HepG2 (cell line): ENCODE measurements at regions not wholly inside any gene's neighbourhood (a gene's known extent, or its start where the extent isn't known, plus 50 kb on each side); places are given as distances from the start of the nearest gene placed in this dataset.

Experiments used
- ATAC-seq: fragments of 200-7000 bp; cut with Tn5 transposase; 3 replicates; pipeline ENCODE4 v1.9.1; 2020; ENCODE audit warnings: mild to moderate bottlenecking, moderate library complexity
- BruUV-seq: library from RNA; stranded (reverse); fragments of 400-500 nt; replicated peaks from 2 replicates; lab custom pipeline; 2021; lab: Mats Ljungman, UMichigan
- CTCF ChIA-PET: fragments of 300-600 bp; formaldehyde crosslinking; extraction: SDS; loops from one replicate; lab custom pipeline; 2021; ENCODE audit warnings: low total read pairs, inconsistent platforms, low intra/inter-chr PET ratio; lab: Yijun Ruan, JAX
- POLR2A ChIA-PET: fragments of 350-600 bp; sonication (Branson Sonifier 250); formaldehyde crosslinking; loops from one replicate; lab custom pipeline; 2020; ENCODE audit warnings: antibody characterized with exemption, inconsistent platforms; lab: Yijun Ruan, JAX
- DNase-seq: peaks from one replicate; pipeline ENCODE4 v3.0.0-alpha.2; 2015; ENCODE audit warnings: low spot score
- FAIRE-seq: peaks from 3 replicates; lab custom pipeline; 2011; peaks lifted over from hg19 to GRCh38; lab: Jason Lieb, UNC
- H2AFZ ChIP-seq: one replicate; pipeline ENCODE4 v1.6.1; 2011; ENCODE audit warnings: low read length, inconsistent platforms
- H3K27ac ChIP-seq: fragments of 300-600 bp; 3 replicates; pipeline ENCODE4 v1.8.0; 2011; ENCODE audit warnings: mixed run types, mild to moderate bottlenecking, mixed read lengths, low read length, inconsistent platforms; ENCODE audit not compliant: insufficient read depth; ENCODE audit errors: extremely low read length
- H3K27me3 ChIP-seq, 2 experiments: fragments of 200-600 bp in 1 of 2; 2 replicates in 1 of 2; 3 replicates in 1 of 2; pipeline versions ENCODE4 v1.6.0 to v1.8.0; 2011; ENCODE audit warnings: low read length in 2 of 2, mild to moderate bottlenecking in 2 of 2, moderate library complexity in 2 of 2, inconsistent platforms in 1 of 2; ENCODE audit not compliant: insufficient read depth in 2 of 2, control insufficient read depth in 1 of 2
- H3K36me3 ChIP-seq, 2 experiments: fragments of 200-600 bp in 1 of 2; replicated peaks in 1 of 2; 2 replicates in 1 of 2; 3 replicates in 1 of 2; pipeline versions ENCODE4 v1.5.1 to v1.8.0; 2011; ENCODE audit warnings: low read length in 2 of 2, inconsistent platforms in 1 of 2; ENCODE audit not compliant: insufficient read depth in 2 of 2, control insufficient read depth in 1 of 2
- H3K4me1 ChIP-seq: 2 replicates; pipeline ENCODE4 v1.5.1; 2012; ENCODE audit warnings: low read length, inconsistent platforms; ENCODE audit not compliant: insufficient read depth
- H3K4me2 ChIP-seq: 2 replicates; pipeline ENCODE4 v1.6.0; 2011; ENCODE audit warnings: low read depth, low read length, inconsistent platforms
- H3K4me3 ChIP-seq, 3 experiments: fragments of 200-600 bp in 1 of 3; sonication (generic), shearing (Covaris generic) in 1 of 3; replicated peaks in 1 of 3; 2 replicates each; pipeline ENCODE4 v1.5.1; 2011 to 2016; ENCODE audit warnings: low read length in 3 of 3, inconsistent platforms in 2 of 3, low read depth in 2 of 3, mild to moderate bottlenecking in 2 of 3, control low read depth in 1 of 3, mixed read lengths in 1 of 3; ENCODE audit not compliant: insufficient read depth in 1 of 3
- H3K79me2 ChIP-seq: one replicate; pipeline ENCODE4 v1.6.1; 2011; ENCODE audit warnings: low read length, inconsistent platforms; ENCODE audit not compliant: insufficient read depth
- H3K9ac ChIP-seq: 2 replicates; pipeline ENCODE4 v1.6.0; 2011; ENCODE audit warnings: mild to moderate bottlenecking, low read depth, low read length, inconsistent platforms; ENCODE audit not compliant: insufficient read depth
- H3K9me3 ChIP-seq: 2 replicates; pipeline ENCODE4 v1.5.1; 2012; ENCODE audit warnings: mild to moderate bottlenecking, low read length
- H4K20me1 ChIP-seq: 2 replicates; pipeline ENCODE4 v1.6.0; 2011; ENCODE audit warnings: inconsistent platforms, mild to moderate bottlenecking, low read length, moderate library complexity; ENCODE audit not compliant: insufficient read depth
- ADNP ChIP-seq: sonication (generic); formaldehyde crosslinking; IDR thresholded peaks from 2 replicates; pipeline ENCODE4 v1.4.0; 2020; ENCODE audit warnings: missing genetic modification reagents
- CEBPZ ChIP-seq: IDR thresholded peaks from 2 replicates; pipeline ENCODE4 v1.6.1; 2012; ENCODE audit warnings: low read length, improper control_type of control experiment
- DRAP1 ChIP-seq: IDR thresholded peaks from 2 replicates; pipeline ENCODE4 v1.6.1; 2016; ENCODE audit warnings: missing genetic modification reagents, missing compliant biosample characterization
- MBNL3 ChIP-seq: fragments of 250-450 bp; sonication (Bioruptor Pico); conservative IDR thresholded peaks from 2 replicates; pipeline ENCODE4 v1.8.0; 2022; ENCODE audit warnings: mild to moderate bottlenecking, inconsistent platforms
- MLX ChIP-seq: IDR thresholded peaks from 2 replicates; pipeline ENCODE4 v1.6.1; 2016
- NFIC ChIP-seq: IDR thresholded peaks from 2 replicates; pipeline ENCODE4 v1.6.1; 2012; ENCODE audit warnings: mild to moderate bottlenecking, low read length, inconsistent platforms
- PBX2 ChIP-seq: IDR thresholded peaks from 2 replicates; pipeline ENCODE4 v1.6.1; 2016; ENCODE audit warnings: control low read depth
- SIN3A ChIP-seq: IDR thresholded peaks from 2 replicates; pipeline ENCODE4 v1.6.1; 2011; ENCODE audit warnings: low read depth, mild to moderate bottlenecking, control low read depth, low read length, borderline replicate concordance
- SMC3 ChIP-seq: IDR thresholded peaks from 2 replicates; pipeline ENCODE4 v1.6.1; 2011; ENCODE audit warnings: low read length, improper control_type of control experiment
- ZFX ChIP-seq: sonication (generic); formaldehyde crosslinking; IDR thresholded peaks from 2 replicates; pipeline ENCODE4 v1.4.0; 2020; ENCODE audit warnings: mild to moderate bottlenecking, low read depth, missing genetic modification reagents, moderate library complexity
- ZNF557 ChIP-seq: sonication (generic); formaldehyde crosslinking; IDR thresholded peaks from 2 replicates; pipeline ENCODE4 v1.4.0; 2020; ENCODE audit warnings: missing genetic modification reagents
- ZNF672 ChIP-seq: sonication (generic); formaldehyde crosslinking; IDR thresholded peaks from 2 replicates; pipeline ENCODE4 v1.8.1; 2022; ENCODE audit warnings: missing genetic modification reagents
- WGBS: methylation state at CpG from one replicate; pipeline ENCODE4 v1.1.6; 2017; ENCODE audit warnings: low lambda C conversion rate; 5-methylcytosine and 5-hydroxymethylcytosine counted together
- in situ Hi-C: cut with HindIII; loops from 2 replicates; pipeline ENCODE4 v1.10.0; 2017; ENCODE audit warnings: low pct_unique_long_range_greater_than_20kb; ENCODE audit not compliant: extremely low pct_ligation_motif_present
- intact Hi-C: fragments of 100-400 bp; cut with micrococcal nuclease; formaldehyde crosslinking; loops from one replicate; pipeline ENCODE4 v1.10.0; 2022; ENCODE audit not compliant: unreplicated experiment
- TF ChIP-seq, protein P1 (sequence below): sonication (generic); formaldehyde crosslinking; IDR thresholded peaks from 2 replicates; pipeline ENCODE4 v1.9.0; 2021; ENCODE audit warnings: missing genetic modification reagents, mild to moderate bottlenecking, borderline replicate concordance
- TF ChIP-seq, protein P2 (sequence below): sonication (generic); IDR thresholded peaks from 2 replicates; pipeline ENCODE4 v1.6.1; 2016; ENCODE audit warnings: low read depth, borderline replicate concordance
- TF ChIP-seq, protein P3 (sequence below): sonication (generic); formaldehyde crosslinking; IDR thresholded peaks from 2 replicates; pipeline ENCODE4 v1.5.0; 2020; ENCODE audit warnings: mild to moderate bottlenecking, missing genetic modification reagents, moderate library complexity

DNA sequence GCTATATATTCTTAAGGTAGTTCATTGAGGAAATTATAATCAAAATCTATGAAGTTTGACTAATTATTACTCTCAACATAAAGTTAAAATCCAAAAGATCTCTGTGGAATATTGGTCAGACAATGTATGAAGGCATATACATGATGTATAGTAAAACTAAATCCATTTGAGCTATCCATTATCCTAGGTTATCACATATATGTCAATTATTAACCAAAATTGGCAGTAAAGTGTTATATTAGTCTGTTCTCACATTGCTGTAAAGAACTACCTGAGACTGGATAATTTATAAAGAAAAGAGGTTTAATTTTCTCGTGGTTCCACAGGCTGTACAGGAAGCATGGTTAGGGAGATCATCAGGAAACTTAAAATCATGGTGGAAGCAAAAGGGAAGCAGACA, 511.7 kb upstream of the SGCD start (continued):
- TF ChIP-seq, protein P1, sequence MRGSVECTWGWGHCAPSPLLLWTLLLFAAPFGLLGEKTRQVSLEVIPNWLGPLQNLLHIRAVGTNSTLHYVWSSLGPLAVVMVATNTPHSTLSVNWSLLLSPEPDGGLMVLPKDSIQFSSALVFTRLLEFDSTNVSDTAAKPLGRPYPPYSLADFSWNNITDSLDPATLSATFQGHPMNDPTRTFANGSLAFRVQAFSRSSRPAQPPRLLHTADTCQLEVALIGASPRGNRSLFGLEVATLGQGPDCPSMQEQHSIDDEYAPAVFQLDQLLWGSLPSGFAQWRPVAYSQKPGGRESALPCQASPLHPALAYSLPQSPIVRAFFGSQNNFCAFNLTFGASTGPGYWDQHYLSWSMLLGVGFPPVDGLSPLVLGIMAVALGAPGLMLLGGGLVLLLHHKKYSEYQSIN (CRISPR knock-in tag) = no peak
- no peak for TF ChIP-seq ZNF672 (CRISPR knock-in tag)

- H4K20me1 ChIP-seq = no peaks in the 10 kb centered on the region
- ATAC-seq = peak; percentile 77
- H3K9me3 ChIP-seq = no peaks in the 10 kb centered on the region
- H3K9ac ChIP-seq = no peak overlapping the region
- BruUV-seq = no TSS peak
- H3K27ac ChIP-seq = no peak overlapping the region
- no peak overlapping the region for H2AFZ ChIP-seq
- no peaks in the 10 kb centered on the region for H3K27me3 ChIP-seq
- CTCF ChIA-PET = no interaction called here
- H3K4me3 ChIP-seq = no peak overlapping the region
- no peak overlapping the region for H3K4me2 ChIP-seq
- no peak for FAIRE-seq
- intact Hi-C loops = loop anchor here (1.0 kb wide), 1 partner anchor 206 kb away; no protein-coding TSS in a partner anchor
- 0% methylated on average over 3 of the region's 3 CpGs for WGBS
- no peaks in the 10 kb centered on the region for H3K36me3 ChIP-seq
- no peak for DNase-seq
- in situ Hi-C loops = no loop called here
- H3K4me1 ChIP-seq = no peaks in the 10 kb centered on the region
- POLR2A ChIA-PET = no interaction called here
- no peaks in the 10 kb centered on the region for H3K79me2 ChIP-seq
- TF ChIP-seq ADNP = no peak
- no peak for TF ChIP-seq PBX2 (CRISPR knock-in tag)
- no peak for TF ChIP-seq CEBPZ
- TF ChIP-seq SMC3 = peak; percentile 28; the same call in 1 of the 2 replicates
- TF ChIP-seq, protein P2, sequence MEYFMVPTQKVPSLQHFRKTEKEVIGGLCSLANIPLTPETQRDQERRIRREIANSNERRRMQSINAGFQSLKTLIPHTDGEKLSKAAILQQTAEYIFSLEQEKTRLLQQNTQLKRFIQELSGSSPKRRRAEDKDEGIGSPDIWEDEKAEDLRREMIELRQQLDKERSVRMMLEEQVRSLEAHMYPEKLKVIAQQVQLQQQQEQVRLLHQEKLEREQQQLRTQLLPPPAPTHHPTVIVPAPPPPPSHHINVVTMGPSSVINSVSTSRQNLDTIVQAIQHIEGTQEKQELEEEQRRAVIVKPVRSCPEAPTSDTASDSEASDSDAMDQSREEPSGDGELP = no peak
- TF ChIP-seq SIN3A = no peak
- TF ChIP-seq ZNF557 (CRISPR knock-in tag) = no peak
- TF ChIP-seq, protein P3, sequence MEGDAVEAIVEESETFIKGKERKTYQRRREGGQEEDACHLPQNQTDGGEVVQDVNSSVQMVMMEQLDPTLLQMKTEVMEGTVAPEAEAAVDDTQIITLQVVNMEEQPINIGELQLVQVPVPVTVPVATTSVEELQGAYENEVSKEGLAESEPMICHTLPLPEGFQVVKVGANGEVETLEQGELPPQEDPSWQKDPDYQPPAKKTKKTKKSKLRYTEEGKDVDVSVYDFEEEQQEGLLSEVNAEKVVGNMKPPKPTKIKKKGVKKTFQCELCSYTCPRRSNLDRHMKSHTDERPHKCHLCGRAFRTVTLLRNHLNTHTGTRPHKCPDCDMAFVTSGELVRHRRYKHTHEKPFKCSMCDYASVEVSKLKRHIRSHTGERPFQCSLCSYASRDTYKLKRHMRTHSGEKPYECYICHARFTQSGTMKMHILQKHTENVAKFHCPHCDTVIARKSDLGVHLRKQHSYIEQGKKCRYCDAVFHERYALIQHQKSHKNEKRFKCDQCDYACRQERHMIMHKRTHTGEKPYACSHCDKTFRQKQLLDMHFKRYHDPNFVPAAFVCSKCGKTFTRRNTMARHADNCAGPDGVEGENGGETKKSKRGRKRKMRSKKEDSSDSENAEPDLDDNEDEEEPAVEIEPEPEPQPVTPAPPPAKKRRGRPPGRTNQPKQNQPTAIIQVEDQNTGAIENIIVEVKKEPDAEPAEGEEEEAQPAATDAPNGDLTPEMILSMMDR = peak; percentile 35
- no peak for TF ChIP-seq NFIC
- no peak for TF ChIP-seq DRAP1 (CRISPR knock-in tag)
- TF ChIP-seq MLX = no peak
- TF ChIP-seq ZFX (CRISPR knock-in tag) = no peak
- no peak for TF ChIP-seq MBNL3 (CRISPR knock-in tag)
Observed at GRCh38 chr5:155822177-155822576, 504.8 kb upstream of the SGCD start.
